GM12865 (cell line): ENCODE measurements at regions not wholly inside any gene's neighbourhood (a gene's known extent, or its start where the extent isn't known, plus 50 kb on each side); places are given as distances from the start of the nearest gene placed in this dataset.
A peak's percentile ranks its signal among the peaks of the same experiment; 100 is the strongest.

Source experiments
- DNase-seq: peaks from one replicate; pipeline ENCODE4 v3.0.0; 2010; ENCODE audit warnings: low read depth
- H3K4me3 ChIP-seq: 2 replicates; pipeline ENCODE4 v1.5.1; 2011; ENCODE audit warnings: mild to moderate bottlenecking, low read depth, low read length, control low read depth
- TF ChIP-seq, protein P1 (sequence below): IDR thresholded peaks from 2 replicates; pipeline ENCODE4 v1.5.1; 2011; ENCODE audit warnings: low read length, control low read depth, low read depth, inconsistent platforms; ENCODE audit not compliant: insufficient read depth; ENCODE audit errors: missing control alignments

DNA sequence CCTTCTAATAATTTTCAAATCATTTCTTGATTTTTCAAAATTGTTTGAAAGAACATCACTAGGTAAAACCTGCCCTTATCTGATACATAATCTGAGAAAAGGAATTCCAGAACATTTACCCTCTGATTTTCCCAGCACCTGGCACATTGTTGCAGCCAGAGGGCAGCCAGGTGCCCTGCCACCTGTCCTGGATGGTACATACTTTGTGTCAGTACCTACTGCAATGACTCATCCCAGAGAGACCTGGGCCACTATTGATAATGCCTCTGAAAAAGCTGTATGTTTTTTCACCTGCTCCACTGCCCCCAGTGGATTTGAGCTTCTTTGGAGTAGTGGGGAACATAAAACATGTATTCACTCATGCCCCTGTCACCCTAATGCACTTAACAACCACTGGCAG lies 648.9 kb upstream of the GBE1 start:
- H3K4me3 ChIP-seq = no peak overlapping the region
- TF ChIP-seq, protein P1, sequence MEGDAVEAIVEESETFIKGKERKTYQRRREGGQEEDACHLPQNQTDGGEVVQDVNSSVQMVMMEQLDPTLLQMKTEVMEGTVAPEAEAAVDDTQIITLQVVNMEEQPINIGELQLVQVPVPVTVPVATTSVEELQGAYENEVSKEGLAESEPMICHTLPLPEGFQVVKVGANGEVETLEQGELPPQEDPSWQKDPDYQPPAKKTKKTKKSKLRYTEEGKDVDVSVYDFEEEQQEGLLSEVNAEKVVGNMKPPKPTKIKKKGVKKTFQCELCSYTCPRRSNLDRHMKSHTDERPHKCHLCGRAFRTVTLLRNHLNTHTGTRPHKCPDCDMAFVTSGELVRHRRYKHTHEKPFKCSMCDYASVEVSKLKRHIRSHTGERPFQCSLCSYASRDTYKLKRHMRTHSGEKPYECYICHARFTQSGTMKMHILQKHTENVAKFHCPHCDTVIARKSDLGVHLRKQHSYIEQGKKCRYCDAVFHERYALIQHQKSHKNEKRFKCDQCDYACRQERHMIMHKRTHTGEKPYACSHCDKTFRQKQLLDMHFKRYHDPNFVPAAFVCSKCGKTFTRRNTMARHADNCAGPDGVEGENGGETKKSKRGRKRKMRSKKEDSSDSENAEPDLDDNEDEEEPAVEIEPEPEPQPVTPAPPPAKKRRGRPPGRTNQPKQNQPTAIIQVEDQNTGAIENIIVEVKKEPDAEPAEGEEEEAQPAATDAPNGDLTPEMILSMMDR = no peak
- no peak for DNase-seq

- TF ChIP-seq, protein P1 = no peak
- no peak for DNase-seq
- H3K4me3 ChIP-seq = no peak overlapping the region
Measured at GRCh38 chr3:82409842-82410241, 648.4 kb upstream of the GBE1 start.

- TF ChIP-seq, protein P1 = no peak
- DNase-seq = no peak
- no peak overlapping the region for H3K4me3 ChIP-seq
Measured at GRCh38 chr3:82392203-82392775, 630.8 kb upstream of the GBE1 start.

DNA sequence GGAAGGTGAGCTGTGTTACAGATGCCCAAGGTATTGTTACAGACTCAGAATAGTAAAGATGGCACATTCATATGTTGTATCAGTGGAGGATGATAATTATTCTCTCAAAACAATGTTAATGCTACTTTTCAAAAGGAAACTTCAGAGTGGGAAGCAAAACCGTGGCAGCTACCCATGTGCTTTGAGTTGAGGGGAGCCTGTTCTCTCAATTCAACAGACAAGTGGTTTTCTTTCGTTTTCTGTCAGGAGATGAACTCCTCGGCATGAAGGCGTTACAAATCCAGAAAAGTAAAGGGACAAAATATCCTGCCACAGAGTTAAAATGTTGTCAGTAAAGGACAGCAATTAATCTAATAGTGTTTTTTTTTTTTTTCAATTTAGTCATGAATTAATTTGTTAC lies 629.4 kb upstream of the GBE1 start:
- DNase-seq = peak; percentile 22
- no peak overlapping the region for H3K4me3 ChIP-seq
- TF ChIP-seq, protein P1 = no peak

DNA sequence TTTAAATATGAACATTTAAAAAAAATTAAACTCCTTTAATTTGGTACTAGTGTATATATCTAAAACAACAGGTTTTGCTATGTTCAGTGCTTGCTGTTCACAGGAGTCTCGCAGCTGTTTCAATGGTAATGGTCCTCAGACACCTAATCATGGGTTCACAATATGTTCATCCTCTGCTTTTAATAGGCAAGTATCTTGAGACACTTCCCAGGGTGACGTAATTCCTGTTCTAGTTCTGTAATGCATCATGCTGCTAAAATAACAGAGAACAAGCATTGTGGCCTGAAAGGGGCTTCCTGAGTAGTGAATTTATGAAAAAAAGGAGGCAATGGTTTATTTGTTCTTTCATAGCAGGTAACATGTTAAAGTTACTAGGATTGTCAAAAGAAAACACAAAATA lies 625.2 kb upstream of the GBE1 start:
- TF ChIP-seq, protein P1 = no peak
- H3K4me3 ChIP-seq = no peak overlapping the region
- DNase-seq = no peak

DNA sequence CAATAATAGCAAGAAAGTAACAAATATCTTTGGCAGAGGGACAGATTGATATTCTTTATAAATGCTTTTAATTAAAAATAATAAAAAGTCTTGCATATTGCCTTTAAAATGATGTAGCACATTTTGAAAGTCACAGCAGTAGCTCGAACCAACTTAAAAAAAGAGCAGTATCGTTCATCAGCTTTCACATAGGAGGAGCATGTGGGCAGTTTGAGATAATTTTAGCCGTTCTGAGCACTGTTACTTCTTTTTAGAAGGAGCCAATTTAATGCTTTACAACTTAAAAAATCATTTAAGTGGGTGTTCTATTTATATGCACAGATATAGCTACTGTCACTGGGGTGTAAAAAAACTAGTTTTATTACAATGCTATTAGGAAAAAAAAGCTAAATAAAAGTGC lies 622.7 kb upstream of the GBE1 start:
- H3K4me3 ChIP-seq = no peak overlapping the region
- TF ChIP-seq, protein P1 = no peak
- DNase-seq = no peak

- H3K4me3 ChIP-seq = no peak overlapping the region
- TF ChIP-seq, protein P1 = no peak
Measured at GRCh38 chr3:82382831-82383230, 621.4 kb upstream of the GBE1 start.

More at GRCh38 chr3:82382831-82383230, 621.4 kb upstream of the GBE1 start:
- no peak for DNase-seq
